Keratinocyte (primary cell): ENCODE measurements at regions not wholly inside any gene's neighbourhood (a gene's known extent, or its start where the extent isn't known, plus 50 kb on each side); places are given as distances from the start of the nearest gene placed in this dataset.

Experiments used
- DNase-seq: peaks from one replicate; pipeline ENCODE4 v3.0.0-alpha.2; 2011; ENCODE audit warnings: low read depth, missing footprints, low spot score
- FAIRE-seq: peaks from 2 replicates; lab custom pipeline; 2011; peaks lifted over from hg19 to GRCh38; lab: Jason Lieb, UNC
- H2AFZ ChIP-seq: 2 replicates; pipeline ENCODE4 v1.6.0; 2012; ENCODE audit warnings: low read length, control low read depth, inconsistent platforms; ENCODE audit not compliant: control insufficient read depth
- H3K27ac ChIP-seq: 2 replicates; pipeline ENCODE4 v1.5.1; 2011; ENCODE audit warnings: low read length; ENCODE audit not compliant: control insufficient read depth, insufficient read depth
- H3K27me3 ChIP-seq: 3 replicates; pipeline ENCODE4 v1.6.0; 2011; ENCODE audit warnings: low read length; ENCODE audit not compliant: control insufficient read depth, insufficient read depth; ENCODE audit errors: extremely low read depth
- H3K36me3 ChIP-seq, 2 experiments: 2 replicates in 1 of 2; 3 replicates in 1 of 2; pipeline ENCODE4 v1.5.1; 2011; ENCODE audit warnings: low read length in 2 of 2, mild to moderate bottlenecking in 1 of 2; ENCODE audit not compliant: control insufficient read depth in 2 of 2, insufficient read depth in 2 of 2; ENCODE audit errors: extremely low read depth in 1 of 2
- H3K4me1 ChIP-seq: 3 replicates; pipeline ENCODE4 v1.5.1; 2011; ENCODE audit warnings: low read length; ENCODE audit not compliant: control insufficient read depth, insufficient read depth; ENCODE audit errors: extremely low read depth
- H3K4me2 ChIP-seq: 3 replicates; pipeline ENCODE4 v1.6.0; 2011; ENCODE audit warnings: low read depth, low read length; ENCODE audit not compliant: control insufficient read depth, insufficient read depth; ENCODE audit errors: extremely low read depth
- H3K4me3 ChIP-seq, 3 experiments: fragments of 200-600 bp in 1 of 3; sonication (generic) in 1 of 3; 2 replicates in 2 of 3; 3 replicates in 1 of 3; pipeline ENCODE4 v1.5.1; 2011 to 2016; ENCODE audit warnings: low read length in 3 of 3, mild to moderate bottlenecking in 3 of 3, control low read depth in 2 of 3, inconsistent platforms in 1 of 3, low read depth in 1 of 3, mixed read lengths in 1 of 3, mixed run types in 1 of 3, moderate library complexity in 1 of 3; ENCODE audit not compliant: control insufficient read depth in 2 of 3, insufficient read depth in 2 of 3; ENCODE audit errors: extremely low read depth in 1 of 3
- H3K79me2 ChIP-seq: 2 replicates; pipeline ENCODE4 v1.6.0; 2012; ENCODE audit warnings: low read length; ENCODE audit not compliant: control insufficient read depth, insufficient read depth
- H3K9ac ChIP-seq: 3 replicates; pipeline ENCODE4 v1.6.0; 2011; ENCODE audit warnings: low read length; ENCODE audit not compliant: control insufficient read depth, insufficient read depth; ENCODE audit errors: extremely low read depth
- H3K9me1 ChIP-seq: 3 replicates; pipeline ENCODE4 v1.6.0; 2011; ENCODE audit warnings: low read length; ENCODE audit not compliant: control insufficient read depth, insufficient read depth; ENCODE audit errors: extremely low read depth
- H3K9me3 ChIP-seq: 2 replicates; pipeline ENCODE4 v1.5.1; 2012; ENCODE audit warnings: low read depth, low read length; ENCODE audit not compliant: control insufficient read depth
- H4K20me1 ChIP-seq: 3 replicates; pipeline ENCODE4 v1.6.0; 2011; ENCODE audit warnings: low read length; ENCODE audit not compliant: control insufficient read depth, insufficient read depth; ENCODE audit errors: extremely low read depth
- EZH2 ChIP-seq: IDR thresholded peaks from one replicate; pipeline ENCODE4 v1.6.1; 2012; ENCODE audit warnings: inconsistent platforms, mild to moderate bottlenecking, low read length, moderate library complexity
- dilution Hi-C: fragments of 300-500 bp; cut with MboI; formaldehyde crosslinking; loops from one replicate; pipeline ENCODE4 v1.7.0; 2020; ENCODE audit warnings: low sequenced_read_pairs; ENCODE audit not compliant: extremely low pct_ligation_motif_present
- TF ChIP-seq, protein P1 (sequence below), 3 experiments: IDR thresholded peaks in 1 of 3; conservative IDR thresholded peaks in 1 of 3; optimal IDR thresholded peaks in 1 of 3; 2 replicates in 2 of 3; 3 replicates in 1 of 3; pipeline versions ENCODE3 to v1.5.1; 2011; ENCODE audit warnings: low read length in 3 of 3, mild to moderate bottlenecking in 3 of 3, moderate library complexity in 2 of 3, control low read depth in 1 of 3, inconsistent platforms in 1 of 3; ENCODE audit not compliant: insufficient read depth in 2 of 3; ENCODE audit errors: extremely low read depth in 1 of 3

DNA sequence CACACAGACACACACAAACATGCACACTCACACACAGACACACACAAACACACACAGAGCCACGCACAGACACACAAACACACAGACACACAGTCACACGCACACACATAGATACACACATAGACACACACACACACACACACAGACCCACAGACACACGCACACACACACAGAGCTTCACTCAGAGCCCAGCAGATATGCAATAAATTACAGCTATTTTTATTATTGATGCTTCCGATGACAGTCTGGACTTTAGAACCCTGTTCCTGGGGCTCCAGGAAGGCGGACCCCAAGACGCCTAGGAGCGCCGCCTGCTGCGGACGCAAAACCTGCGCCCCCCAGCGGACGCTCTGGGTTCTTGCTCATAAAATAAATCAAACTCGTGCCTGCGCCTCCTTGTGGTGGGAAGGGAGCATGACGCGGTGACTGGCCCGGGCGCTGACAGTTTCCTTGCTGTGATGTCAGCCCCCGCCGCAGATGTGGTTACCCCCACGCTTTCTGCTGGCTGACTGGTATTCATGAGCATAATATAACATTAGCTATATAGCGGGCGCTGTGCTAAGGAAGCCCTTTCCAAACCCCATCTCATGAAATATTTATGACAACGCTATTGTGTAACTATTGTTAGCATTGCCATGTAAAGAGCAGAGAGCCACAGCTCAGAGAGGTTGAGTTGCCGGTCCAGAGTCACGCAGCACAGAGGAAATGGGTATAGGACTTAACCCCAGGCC lies 64.4 kb upstream of the TM9SF2 start:
- Histone ChIP-seq H3K4me1 (peaks cover 5% of the 10 kb centered on the region), H3K27ac (no peak overlapping the region), H3K36me3 (no peaks in the 10 kb centered on the region), H3K9me3 (no peaks in the 10 kb centered on the region), H2AFZ (peak overlapping the region; percentile 63), H3K9me1 (no peaks in the 10 kb centered on the region), H3K27me3 (peaks cover 15% of the 10 kb centered on the region), H3K9ac (no peak overlapping the region), H3K4me2 (peak overlapping the region; percentile 53), H4K20me1 (no peaks in the 10 kb centered on the region), H3K79me2 (no peaks in the 10 kb centered on the region), H3K4me3 (no peak overlapping the region)
- FAIRE-seq, result no peak
- dilution Hi-C loops, result no loop called here
- TF ChIP-seq, protein P1, sequence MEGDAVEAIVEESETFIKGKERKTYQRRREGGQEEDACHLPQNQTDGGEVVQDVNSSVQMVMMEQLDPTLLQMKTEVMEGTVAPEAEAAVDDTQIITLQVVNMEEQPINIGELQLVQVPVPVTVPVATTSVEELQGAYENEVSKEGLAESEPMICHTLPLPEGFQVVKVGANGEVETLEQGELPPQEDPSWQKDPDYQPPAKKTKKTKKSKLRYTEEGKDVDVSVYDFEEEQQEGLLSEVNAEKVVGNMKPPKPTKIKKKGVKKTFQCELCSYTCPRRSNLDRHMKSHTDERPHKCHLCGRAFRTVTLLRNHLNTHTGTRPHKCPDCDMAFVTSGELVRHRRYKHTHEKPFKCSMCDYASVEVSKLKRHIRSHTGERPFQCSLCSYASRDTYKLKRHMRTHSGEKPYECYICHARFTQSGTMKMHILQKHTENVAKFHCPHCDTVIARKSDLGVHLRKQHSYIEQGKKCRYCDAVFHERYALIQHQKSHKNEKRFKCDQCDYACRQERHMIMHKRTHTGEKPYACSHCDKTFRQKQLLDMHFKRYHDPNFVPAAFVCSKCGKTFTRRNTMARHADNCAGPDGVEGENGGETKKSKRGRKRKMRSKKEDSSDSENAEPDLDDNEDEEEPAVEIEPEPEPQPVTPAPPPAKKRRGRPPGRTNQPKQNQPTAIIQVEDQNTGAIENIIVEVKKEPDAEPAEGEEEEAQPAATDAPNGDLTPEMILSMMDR (optimal IDR thresholded peaks at IDR 0.05 in 1 of 3, IDR thresholded peaks at IDR 0.05 in 1 of 3, conservative IDR thresholded peaks at IDR 0.05 in 1 of 3; ENCODE audit: extremely low read depth in 1 of 3, insufficient read depth in 2 of 3, low read length in 3 of 3), result peak; percentile 94 to 100 (median 99)
- TF ChIP-seq EZH2, result no peak
- DNase-seq, result peak; percentile 13

- no peaks in the 10 kb centered on the region for H3K36me3 ChIP-seq
- H3K4me1 ChIP-seq, result no peaks in the 10 kb centered on the region
- TF ChIP-seq, protein P1 (optimal IDR thresholded peaks at IDR 0.05 in 1 of 3, IDR thresholded peaks at IDR 0.05 in 1 of 3, conservative IDR thresholded peaks at IDR 0.05 in 1 of 3; ENCODE audit: extremely low read depth in 1 of 3, insufficient read depth in 2 of 3, low read length in 3 of 3), result no peak
- no peak for TF ChIP-seq EZH2
- FAIRE-seq (no peak), DNase-seq (no peak)
- no peak overlapping the region for H2AFZ ChIP-seq
- dilution Hi-C loops, result no loop called here
- H4K20me1 ChIP-seq, result no peaks in the 10 kb centered on the region
- H3K9me1 ChIP-seq, result no peaks in the 10 kb centered on the region
- H3K4me2 ChIP-seq, result no peak overlapping the region
- H3K27ac ChIP-seq, result no peak overlapping the region
- H3K9me3 ChIP-seq, result no peaks in the 10 kb centered on the region
- no peak overlapping the region for H3K4me3 ChIP-seq
- H3K27me3 ChIP-seq, result peaks cover 15% of the 10 kb centered on the region
- H3K9ac ChIP-seq, result no peak overlapping the region
- no peaks in the 10 kb centered on the region for H3K79me2 ChIP-seq
Observed at GRCh38 chr13:99439048-99439447, 62.2 kb upstream of the TM9SF2 start.
